Ovary (tissue), 3 donors: ENCODE measurements at regions not wholly inside any gene's neighbourhood (a gene's known extent, or its start where the extent isn't known, plus 50 kb on each side); places are given as distances from the start of the nearest gene placed in this dataset.

Source experiments
- EP300 ChIP-seq: sonication (generic); formaldehyde crosslinking; IDR thresholded peaks from one replicate; pipeline ENCODE4 v1.6.1; 2017; ENCODE audit warnings: antibody characterized with exemption
- TF ChIP-seq, protein P1 (sequence below), 3 donors: fragments of 450-650 bp in 2 of 3; fragments of 200-600 bp in 1 of 3; IDR thresholded peaks; one replicate each; pipeline versions ENCODE4 v1.5.1 to v1.8.0; 2016 to 2022; ENCODE audit warnings: antibody characterized with exemption in 3 of 3, mild to moderate bottlenecking in 1 of 3
- donor health status: DM: no; HTN: no; CAD: no.

DNA sequence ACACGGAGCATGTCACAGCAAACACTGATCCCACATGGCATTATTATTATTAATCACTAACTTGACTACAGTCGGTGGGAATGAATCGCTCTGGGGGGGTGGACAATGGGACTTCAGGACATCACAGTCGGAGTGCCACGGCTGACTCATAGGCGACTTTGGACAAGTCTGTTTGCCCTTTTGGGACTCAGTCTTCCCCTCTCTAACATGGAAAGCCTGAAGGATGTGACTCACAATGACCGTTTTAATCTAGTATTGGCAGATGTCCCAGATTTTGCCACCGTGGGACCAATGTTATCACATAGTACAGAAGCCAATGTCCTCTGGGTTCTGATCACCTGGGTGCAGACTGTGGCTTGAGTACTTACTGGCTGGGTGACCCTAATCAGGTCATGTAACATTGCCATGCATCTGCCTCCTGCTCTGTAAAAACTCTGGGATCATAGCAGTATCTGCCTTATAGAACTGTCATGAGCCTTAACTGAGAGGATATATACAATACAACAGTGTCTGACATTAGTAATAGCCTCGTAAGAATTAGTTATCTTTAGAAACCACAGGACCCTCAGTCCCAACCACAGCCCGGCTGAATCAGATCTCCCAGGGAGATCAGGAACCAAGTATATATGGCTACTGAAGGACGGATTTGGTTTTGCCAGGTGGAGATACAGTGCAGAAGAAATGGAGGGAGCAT, 362.6 kb downstream of the BCL11B start:
- TF ChIP-seq, protein P1, sequence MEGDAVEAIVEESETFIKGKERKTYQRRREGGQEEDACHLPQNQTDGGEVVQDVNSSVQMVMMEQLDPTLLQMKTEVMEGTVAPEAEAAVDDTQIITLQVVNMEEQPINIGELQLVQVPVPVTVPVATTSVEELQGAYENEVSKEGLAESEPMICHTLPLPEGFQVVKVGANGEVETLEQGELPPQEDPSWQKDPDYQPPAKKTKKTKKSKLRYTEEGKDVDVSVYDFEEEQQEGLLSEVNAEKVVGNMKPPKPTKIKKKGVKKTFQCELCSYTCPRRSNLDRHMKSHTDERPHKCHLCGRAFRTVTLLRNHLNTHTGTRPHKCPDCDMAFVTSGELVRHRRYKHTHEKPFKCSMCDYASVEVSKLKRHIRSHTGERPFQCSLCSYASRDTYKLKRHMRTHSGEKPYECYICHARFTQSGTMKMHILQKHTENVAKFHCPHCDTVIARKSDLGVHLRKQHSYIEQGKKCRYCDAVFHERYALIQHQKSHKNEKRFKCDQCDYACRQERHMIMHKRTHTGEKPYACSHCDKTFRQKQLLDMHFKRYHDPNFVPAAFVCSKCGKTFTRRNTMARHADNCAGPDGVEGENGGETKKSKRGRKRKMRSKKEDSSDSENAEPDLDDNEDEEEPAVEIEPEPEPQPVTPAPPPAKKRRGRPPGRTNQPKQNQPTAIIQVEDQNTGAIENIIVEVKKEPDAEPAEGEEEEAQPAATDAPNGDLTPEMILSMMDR (IDR thresholded peaks at IDR 0.05): no peak
- TF ChIP-seq EP300: no peak
